ES-I3 (cell line): ENCODE measurements at regions not wholly inside any gene's neighbourhood (a gene's known extent, or its start where the extent isn't known, plus 50 kb on each side); places are given as distances from the start of the nearest gene placed in this dataset.

Source experiments
- H3K36me3 ChIP-seq: 2 replicates; pipeline ENCODE4 v1.6.1; 2013; ENCODE audit warnings: mild to moderate bottlenecking, low read length, control low read depth, moderate library complexity; ENCODE audit not compliant: insufficient read depth
- H3K4me1 ChIP-seq: 2 replicates; pipeline ENCODE4 v1.6.1; 2013; ENCODE audit warnings: mild to moderate bottlenecking, control low read depth, low read length; ENCODE audit not compliant: insufficient read depth
- H3K9ac ChIP-seq: 2 replicates; pipeline ENCODE4 v1.6.1; 2013; ENCODE audit warnings: low read depth, mild to moderate bottlenecking, low read length, moderate library complexity
- H3K9me3 ChIP-seq: 2 replicates; pipeline ENCODE4 v1.6.1; 2013; ENCODE audit warnings: mild to moderate bottlenecking, low read length, moderate library complexity; ENCODE audit not compliant: control insufficient read depth, insufficient read depth

- no peak overlapping the region for H3K9ac ChIP-seq
- H3K36me3 ChIP-seq, result no peaks in the 10 kb centered on the region
- no peaks in the 10 kb centered on the region for H3K9me3 ChIP-seq
- peaks cover 32% of the 10 kb centered on the region for H3K4me1 ChIP-seq
These were observed 274.4 kb upstream of the FMN2 start for GRCh38 chr1:239817276-239817675.

DNA sequence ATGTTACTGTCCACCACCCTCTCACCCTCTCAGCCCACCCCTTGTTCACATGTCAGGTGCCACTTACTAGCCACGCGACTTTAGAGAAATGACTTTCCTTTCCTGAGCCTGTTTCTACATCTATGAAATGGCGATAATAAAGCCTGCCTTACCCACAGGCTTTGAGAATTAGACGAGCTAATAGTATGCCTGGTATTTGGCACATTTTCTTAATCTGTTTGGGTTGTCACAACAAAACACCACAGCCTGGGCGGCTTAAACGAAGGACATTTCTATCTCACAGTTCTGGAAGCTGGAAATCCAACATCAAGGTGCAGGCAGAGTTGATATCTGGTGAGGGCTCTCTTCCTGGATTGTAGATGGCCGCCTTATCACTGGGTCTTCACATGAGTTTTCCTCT, 273.9 kb upstream of the FMN2 start:
- no peaks in the 10 kb centered on the region for H3K9me3 ChIP-seq
- H3K4me1 ChIP-seq, result peaks cover 32% of the 10 kb centered on the region
- no peaks in the 10 kb centered on the region for H3K36me3 ChIP-seq
- no peak overlapping the region for H3K9ac ChIP-seq

DNA sequence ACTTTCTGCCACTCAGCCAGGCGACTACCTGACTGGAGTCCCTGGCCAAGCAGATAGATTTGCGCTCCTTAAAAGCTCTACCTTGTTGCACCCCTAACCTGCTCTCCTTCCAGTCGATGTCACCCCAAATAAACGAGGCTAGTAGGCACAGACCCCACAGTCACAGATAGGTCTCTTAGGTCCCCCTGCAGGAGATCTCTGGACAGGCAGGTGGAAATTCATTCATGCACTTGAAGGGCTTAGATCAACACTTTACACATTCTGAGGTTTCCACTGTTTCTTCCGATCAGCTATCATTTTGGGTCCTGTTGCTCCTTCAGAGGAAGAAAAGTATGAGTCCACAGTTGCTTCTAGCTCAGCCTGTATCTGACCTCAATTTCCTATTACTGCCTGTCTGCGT, 272.6 kb upstream of the FMN2 start:
- no peak overlapping the region for H3K9ac ChIP-seq
- peaks cover 29% of the 10 kb centered on the region for H3K4me1 ChIP-seq
- no peaks in the 10 kb centered on the region for H3K9me3 ChIP-seq
- no peaks in the 10 kb centered on the region for H3K36me3 ChIP-seq

- Histone ChIP-seq H3K36me3 (no peaks in the 10 kb centered on the region), H3K4me1 (peaks cover 22% of the 10 kb centered on the region), H3K9ac (no peak overlapping the region), H3K9me3 (no peaks in the 10 kb centered on the region)
These were observed 271.9 kb upstream of the FMN2 start for GRCh38 chr1:239819756-239820250.

DNA sequence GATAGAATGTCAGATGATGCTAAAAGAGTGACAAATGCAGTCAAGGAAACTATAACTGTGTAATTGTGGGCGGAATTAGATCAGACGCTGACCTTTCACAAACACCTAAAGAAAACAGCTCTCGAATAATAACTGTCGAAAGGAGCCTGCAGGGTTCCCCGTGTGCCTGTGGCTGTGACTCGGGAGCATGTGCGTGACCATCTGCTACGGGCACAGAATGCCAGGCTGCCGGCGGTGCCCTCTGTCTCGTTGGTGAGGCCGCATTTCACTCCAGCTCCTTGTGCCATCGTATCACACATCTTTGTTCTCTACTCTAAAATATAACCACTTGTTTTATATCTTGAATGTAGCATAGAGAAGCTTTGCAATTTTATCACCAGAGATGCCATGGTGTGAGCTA, 267.8 kb upstream of the FMN2 start:
- no peaks in the 10 kb centered on the region for H3K4me1 ChIP-seq
- no peak overlapping the region for H3K9ac ChIP-seq
- H3K9me3 ChIP-seq, result no peaks in the 10 kb centered on the region

DNA sequence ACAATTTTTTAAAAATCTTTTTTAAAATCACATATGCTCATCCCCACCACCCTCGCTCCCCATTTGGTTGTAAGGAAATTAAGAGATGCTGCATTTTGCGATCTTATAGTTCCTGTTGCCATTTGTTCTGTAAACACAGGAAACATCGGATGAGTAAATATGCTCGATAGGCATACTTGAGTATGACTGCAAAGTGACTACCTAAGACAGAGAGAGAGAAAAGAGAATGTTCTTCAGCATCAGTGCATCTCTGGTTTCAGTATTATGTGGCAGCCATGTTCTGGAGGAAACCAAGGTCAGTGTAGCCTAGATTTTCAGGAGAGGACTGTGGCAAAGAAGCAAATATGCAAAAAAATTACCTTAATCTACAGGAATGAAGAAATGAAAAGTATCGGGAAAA, 265.5 kb upstream of the FMN2 start:
- Histone ChIP-seq H3K9ac (no peak overlapping the region), H3K4me1 (no peaks in the 10 kb centered on the region), H3K9me3 (no peaks in the 10 kb centered on the region), H3K36me3 (no peaks in the 10 kb centered on the region)

More for the DNA sequence above, 267.8 kb upstream of the FMN2 start:
- H3K36me3 ChIP-seq, result no peaks in the 10 kb centered on the region

DNA sequence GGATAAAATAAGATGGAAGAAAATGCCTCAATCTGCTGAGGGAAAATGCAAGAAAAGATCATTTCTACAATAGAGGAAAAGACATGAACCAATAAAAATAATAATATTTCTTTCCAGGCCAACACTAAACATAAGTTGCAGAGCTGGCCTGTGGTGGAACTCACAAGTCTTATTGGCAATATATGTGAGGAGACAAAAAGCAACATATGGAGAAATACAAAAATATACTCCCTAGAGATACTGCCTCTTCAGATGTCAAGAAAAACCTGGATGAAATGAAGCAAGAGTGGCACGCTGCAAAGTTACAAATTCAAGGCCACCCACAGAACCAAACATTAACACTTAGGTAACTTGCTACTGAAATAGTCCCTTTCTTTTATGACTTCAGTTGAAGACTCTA, 264.9 kb upstream of the FMN2 start:
- no peaks in the 10 kb centered on the region for H3K9me3 ChIP-seq
- no peaks in the 10 kb centered on the region for H3K4me1 ChIP-seq
- no peak overlapping the region for H3K9ac ChIP-seq
- H3K36me3 ChIP-seq, result no peaks in the 10 kb centered on the region

DNA sequence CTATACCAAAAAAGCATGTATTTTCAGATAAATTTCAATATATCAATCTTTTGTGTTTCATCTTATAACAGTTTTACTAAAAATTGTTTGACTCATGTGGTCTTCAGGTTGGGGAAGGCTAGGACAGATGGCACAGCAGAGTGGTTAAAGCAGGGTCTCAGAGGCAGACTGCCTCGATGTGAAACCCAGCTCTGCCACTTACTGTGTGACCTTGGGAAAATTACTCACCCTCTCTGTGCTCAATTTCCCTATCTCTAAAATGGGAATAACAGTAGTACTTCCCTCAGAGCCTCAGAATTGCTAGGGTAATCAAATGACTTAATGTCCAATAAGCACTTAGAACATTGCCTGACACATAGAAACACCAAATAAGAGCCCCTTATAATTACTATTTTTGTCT, 262.1 kb upstream of the FMN2 start:
- Histone ChIP-seq H3K9ac (no peak overlapping the region), H3K36me3 (no peaks in the 10 kb centered on the region), H3K9me3 (no peaks in the 10 kb centered on the region), H3K4me1 (peaks cover 16% of the 10 kb centered on the region; the same call in 1 of the 2 replicates)

- H3K9ac ChIP-seq, result no peak overlapping the region
- H3K9me3 ChIP-seq, result no peaks in the 10 kb centered on the region
- H3K36me3 ChIP-seq, result no peaks in the 10 kb centered on the region
- peaks cover 17% of the 10 kb centered on the region; the same call in 1 of the 2 replicates for H3K4me1 ChIP-seq
These were observed 259.9 kb upstream of the FMN2 start for GRCh38 chr1:239831577-239832355.

DNA sequence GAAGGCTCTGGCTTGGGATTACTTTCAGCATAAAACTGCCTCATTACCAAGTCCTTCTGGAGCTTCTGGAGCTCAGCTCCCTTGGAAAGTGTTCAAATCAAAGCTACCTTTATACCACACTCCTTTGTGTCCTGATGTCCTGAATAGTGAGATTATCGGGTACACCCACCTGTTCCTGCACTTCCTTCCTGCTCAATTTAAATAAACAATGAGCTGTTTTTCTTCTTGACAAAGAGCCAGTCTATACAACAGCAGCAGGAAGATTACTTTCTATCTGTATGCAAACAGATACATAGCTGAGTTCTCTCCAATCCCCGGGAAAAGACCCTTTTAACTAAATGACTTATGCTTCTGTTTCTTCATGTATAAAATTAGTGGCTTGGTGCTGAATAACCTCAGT, 258.0 kb upstream of the FMN2 start:
- Histone ChIP-seq H3K36me3 (no peaks in the 10 kb centered on the region), H3K9me3 (no peaks in the 10 kb centered on the region), H3K4me1 (peaks cover 17% of the 10 kb centered on the region; the same call in 1 of the 2 replicates), H3K9ac (no peak overlapping the region)

DNA sequence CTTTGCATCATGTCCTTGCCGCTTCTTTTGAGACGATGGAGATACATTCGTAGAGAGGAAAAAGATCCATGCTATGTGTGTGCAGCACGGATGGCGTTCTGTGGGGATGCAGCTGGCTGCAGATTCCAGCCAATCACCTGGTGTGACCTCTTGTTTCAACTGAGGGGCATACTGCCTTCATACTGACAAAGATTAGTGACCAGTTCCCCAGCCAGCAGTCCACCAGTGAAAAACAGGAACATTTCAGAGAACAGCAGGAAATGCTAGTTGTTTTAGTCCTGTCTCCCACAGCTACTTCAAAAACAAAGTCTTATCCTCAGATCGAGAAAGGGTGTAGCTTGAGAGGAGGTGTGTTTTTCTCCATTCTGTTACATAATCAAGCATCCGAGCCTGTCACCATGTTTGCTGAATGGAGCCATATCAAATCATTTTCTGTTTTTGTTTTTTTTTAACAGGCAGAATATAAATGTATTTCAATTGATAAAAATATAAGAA, 255.7 kb upstream of the FMN2 start:
- no peak overlapping the region for H3K9ac ChIP-seq
- peaks cover 17% of the 10 kb centered on the region; the same call in 1 of the 2 replicates for H3K4me1 ChIP-seq
- H3K9me3 ChIP-seq, result no peaks in the 10 kb centered on the region
- no peaks in the 10 kb centered on the region for H3K36me3 ChIP-seq

DNA sequence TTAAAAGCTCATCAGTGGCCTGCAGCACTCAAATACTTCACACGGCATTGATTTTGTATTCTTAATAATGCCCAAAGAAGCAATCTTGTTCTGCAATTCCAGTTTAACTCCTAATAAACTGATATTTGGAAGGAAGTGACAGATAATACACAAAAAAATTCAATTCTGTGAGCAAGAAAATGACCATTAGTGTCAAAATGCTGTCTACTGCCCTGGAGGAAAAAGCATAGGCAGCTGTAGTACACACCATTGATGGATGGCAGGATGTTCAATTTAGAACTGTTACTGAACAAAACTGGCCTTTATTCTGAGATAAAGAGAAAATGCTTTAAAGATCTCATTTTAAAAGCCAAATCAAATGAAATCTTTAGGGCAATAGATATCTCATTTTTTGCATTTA, 251.3 kb upstream of the FMN2 start:
- no peaks in the 10 kb centered on the region for H3K4me1 ChIP-seq
- H3K9me3 ChIP-seq, result no peaks in the 10 kb centered on the region
- no peaks in the 10 kb centered on the region for H3K36me3 ChIP-seq
- no peak overlapping the region for H3K9ac ChIP-seq

- H3K4me1 ChIP-seq, result no peaks in the 10 kb centered on the region
These were observed 250.9 kb upstream of the FMN2 start for GRCh38 chr1:239840790-239841189.

DNA sequence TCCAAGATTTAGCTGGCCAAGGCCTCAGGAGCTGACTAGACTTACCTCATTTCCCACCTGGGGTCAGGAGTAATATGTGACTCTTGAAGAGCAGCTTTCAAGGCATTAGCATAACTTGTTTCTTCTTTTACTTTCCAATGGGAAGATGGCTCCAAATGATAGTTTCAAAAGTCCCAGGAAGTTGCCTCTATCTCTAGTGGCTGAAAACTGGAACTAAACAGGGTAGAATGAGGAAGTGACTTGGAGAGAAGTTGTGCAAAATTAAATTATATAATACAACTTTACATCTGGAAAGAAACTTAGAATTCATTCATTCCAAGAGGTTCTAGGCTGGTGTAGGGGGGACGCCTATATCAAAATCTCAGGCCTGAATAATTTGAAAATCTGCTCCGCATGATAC, 250.1 kb upstream of the FMN2 start:
- Histone ChIP-seq H3K36me3 (no peaks in the 10 kb centered on the region), H3K9ac (no peak overlapping the region), H3K4me1 (no peaks in the 10 kb centered on the region), H3K9me3 (no peaks in the 10 kb centered on the region)

More at GRCh38 chr1:239840790-239841189, 250.9 kb upstream of the FMN2 start:
- Histone ChIP-seq H3K9me3 (no peaks in the 10 kb centered on the region), H3K36me3 (no peaks in the 10 kb centered on the region), H3K9ac (no peak overlapping the region)

GRCh38 chr1:239843541-239843940, 248.1 kb upstream of the FMN2 start:
- no peaks in the 10 kb centered on the region for H3K4me1 ChIP-seq
- no peaks in the 10 kb centered on the region for H3K9me3 ChIP-seq
- H3K9ac ChIP-seq, result no peak overlapping the region

More at GRCh38 chr1:239843541-239843940, 248.1 kb upstream of the FMN2 start:
- H3K36me3 ChIP-seq, result no peaks in the 10 kb centered on the region
